Loucy (cell line): ENCODE measurements at regions not wholly inside any gene's neighbourhood (a gene's known extent, or its start where the extent isn't known, plus 50 kb on each side); places are given as distances from the start of the nearest gene placed in this dataset.

Experiments used
- H2AFZ ChIP-seq: fragments of 200-600 bp; sonication (generic); 2 replicates; pipeline ENCODE4 v1.6.0; 2016; ENCODE audit warnings: antibody characterized with exemption, mild to moderate bottlenecking, low read length, moderate library complexity
- H3F3A ChIP-seq: fragments of 200-600 bp; 2 replicates; pipeline ENCODE4 v1.6.0; 2016; ENCODE audit warnings: antibody characterized with exemption, low read depth, mild to moderate bottlenecking
- H3K27me3 ChIP-seq: fragments of 200-600 bp; sonication (generic); 2 replicates; pipeline ENCODE4 v1.6.1; 2014; ENCODE audit warnings: low read length, mild to moderate bottlenecking; ENCODE audit not compliant: insufficient read depth, poor library complexity, severe bottlenecking
- H3K36me3 ChIP-seq: fragments of 200-600 bp; sonication (generic); 2 replicates; pipeline ENCODE4 v1.6.1; 2016; ENCODE audit warnings: low read length; ENCODE audit not compliant: insufficient read depth
- H3K4me1 ChIP-seq: fragments of 200-600 bp; sonication (generic); 2 replicates; pipeline ENCODE4 v1.5.1; 2014; ENCODE audit warnings: low read length, mild to moderate bottlenecking; ENCODE audit not compliant: insufficient read depth, poor library complexity, severe bottlenecking
- H3K4me2 ChIP-seq: fragments of 200-600 bp; sonication (generic); 2 replicates; pipeline ENCODE4 v1.6.0; 2014; ENCODE audit warnings: antibody characterized with exemption, low read length, low read depth, mild to moderate bottlenecking; ENCODE audit not compliant: poor library complexity, severe bottlenecking
- H3K4me3 ChIP-seq: fragments of 200-600 bp; sonication (generic); 2 replicates; pipeline ENCODE4 v1.5.1; 2014; ENCODE audit warnings: low read length, mild to moderate bottlenecking, mixed read lengths; ENCODE audit not compliant: poor library complexity, severe bottlenecking
- H3K79me2 ChIP-seq: fragments of 200-600 bp; sonication (generic); 2 replicates; pipeline ENCODE4 v1.6.1; 2014; ENCODE audit warnings: low read length; ENCODE audit not compliant: insufficient read depth
- H3K9ac ChIP-seq: fragments of 200-600 bp; sonication (generic); 2 replicates; pipeline ENCODE4 v1.6.0; 2014; ENCODE audit warnings: mild to moderate bottlenecking, low read depth, low read length, moderate library complexity; ENCODE audit not compliant: poor library complexity, severe bottlenecking
- H3K9me2 ChIP-seq: fragments of 200-600 bp; sonication (generic); replicated peaks from 2 replicates; pipeline ENCODE4 v1.6.1; 2016; ENCODE audit warnings: low read depth, low read length, mixed read lengths
- H3K9me3 ChIP-seq: fragments of 200-600 bp; sonication (generic); 2 replicates; pipeline ENCODE4 v1.6.1; 2014; ENCODE audit warnings: mild to moderate bottlenecking, antibody characterized with exemption, low read length, low read depth; ENCODE audit not compliant: insufficient read depth
- H4K20me1 ChIP-seq: fragments of 200-600 bp; sonication (generic); 2 replicates; pipeline ENCODE4 v1.6.0; 2014; ENCODE audit warnings: antibody characterized with exemption, low read length, mild to moderate bottlenecking; ENCODE audit not compliant: insufficient read depth, poor library complexity, severe bottlenecking
- CTCF ChIP-seq: fragments of 200-600 bp; sonication (generic); conservative IDR thresholded peaks from 2 replicates; pipeline ENCODE4 v1.5.1; 2014; ENCODE audit warnings: mild to moderate bottlenecking, antibody characterized with exemption, low read length
- EZH2phosphoT487 ChIP-seq: fragments of 200-600 bp; IDR thresholded peaks from 2 replicates; pipeline ENCODE4 v1.6.1; 2018; ENCODE audit warnings: antibody characterized with exemption, mild to moderate bottlenecking, moderate library complexity, borderline replicate concordance

DNA sequence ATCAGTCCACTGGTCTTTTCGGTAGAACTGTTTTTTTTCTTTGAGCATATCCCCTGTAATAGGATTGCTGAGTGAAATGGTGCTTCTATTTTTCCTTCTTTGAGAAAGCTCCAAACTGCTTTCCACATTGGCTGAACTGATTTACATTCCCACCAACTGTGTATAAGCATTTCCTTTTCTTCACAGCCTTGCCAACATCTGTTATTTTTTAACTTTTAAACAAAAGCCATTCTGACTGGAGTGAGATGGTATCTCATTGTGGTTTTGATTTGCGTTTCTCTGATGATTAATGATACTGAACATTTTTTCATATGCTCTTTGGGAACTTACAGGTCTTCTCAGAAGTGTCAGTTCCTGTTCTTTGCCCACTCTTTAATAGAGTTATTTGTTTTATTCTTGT lies 764.7 kb downstream of the MTRR start:
- H3K4me2 ChIP-seq, result no peak overlapping the region
- TF ChIP-seq CTCF (no peak), EZH2phosphoT487 (no peak)
- H3K4me3 ChIP-seq, result no peak overlapping the region

DNA sequence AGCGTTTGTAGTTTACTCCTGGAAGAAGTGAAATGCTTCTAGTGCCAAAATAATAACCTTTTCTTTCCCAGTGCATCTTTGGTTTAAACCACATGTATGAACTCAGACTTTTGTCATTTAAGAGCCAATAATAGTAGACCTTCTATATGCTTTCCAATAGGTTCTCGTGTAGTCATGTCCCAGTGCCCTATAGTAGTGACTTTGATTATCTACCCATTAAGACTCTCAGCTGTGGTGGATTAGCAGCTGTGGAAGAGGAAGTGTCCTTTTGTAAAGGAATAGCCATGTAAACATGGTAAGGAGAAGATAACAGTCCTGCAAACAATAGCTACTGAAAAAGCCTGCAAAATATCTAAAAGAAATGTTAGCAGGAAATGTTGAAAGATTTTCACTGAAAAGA lies 765.3 kb downstream of the MTRR start:
- TF ChIP-seq EZH2phosphoT487, result no peak
- no peak for TF ChIP-seq CTCF
- Histone ChIP-seq H3K27me3 (no peaks in the 10 kb centered on the region), H2AFZ (no peak overlapping the region), H3K9me2 (no peaks in the 10 kb centered on the region), H3F3A (no peaks in the 10 kb centered on the region), H3K9me3 (0 out of 2 replicates have a peak, but pooled peaks cover 3% of the 10 kb centered on the region), H3K79me2 (no peaks in the 10 kb centered on the region), H3K36me3 (no peaks in the 10 kb centered on the region), H3K9ac (no peak overlapping the region), H4K20me1 (no peaks in the 10 kb centered on the region), H3K4me3 (no peak overlapping the region), H3K4me2 (no peak overlapping the region), H3K4me1 (no peaks in the 10 kb centered on the region)

More for the DNA sequence above, 764.7 kb downstream of the MTRR start:
- Histone ChIP-seq H2AFZ (no peak overlapping the region), H3K9ac (no peak overlapping the region), H3K79me2 (no peaks in the 10 kb centered on the region), H3F3A (no peaks in the 10 kb centered on the region), H3K27me3 (no peaks in the 10 kb centered on the region), H3K9me3 (0 out of 2 replicates have a peak, but pooled peaks cover 4% of the 10 kb centered on the region), H3K4me1 (no peaks in the 10 kb centered on the region), H3K9me2 (no peaks in the 10 kb centered on the region), H3K36me3 (no peaks in the 10 kb centered on the region), H4K20me1 (no peaks in the 10 kb centered on the region)

GRCh38 chr5:8641786-8642505 lies 773.0 kb downstream of the MTRR start:
- TF ChIP-seq EZH2phosphoT487, result no peak
- no peak for TF ChIP-seq CTCF

More at GRCh38 chr5:8641786-8642505, 773.0 kb downstream of the MTRR start:
- Histone ChIP-seq H3K9ac (no peak overlapping the region), H3K79me2 (no peaks in the 10 kb centered on the region), H2AFZ (no peak overlapping the region), H3K9me3 (0 out of 2 replicates have a peak, but pooled peaks cover 4% of the 10 kb centered on the region), H3K27me3 (no peaks in the 10 kb centered on the region), H3K36me3 (no peaks in the 10 kb centered on the region), H3K9me2 (no peaks in the 10 kb centered on the region), H4K20me1 (no peaks in the 10 kb centered on the region), H3F3A (no peaks in the 10 kb centered on the region), H3K4me2 (no peak overlapping the region), H3K4me3 (no peak overlapping the region), H3K4me1 (no peaks in the 10 kb centered on the region)
